ENCODE measurements at regions not wholly inside any gene's neighbourhood (a gene's known extent, or its start where the extent isn't known, plus 50 kb on each side); places are given as distances from the start of the nearest gene placed in this dataset.

DNA sequence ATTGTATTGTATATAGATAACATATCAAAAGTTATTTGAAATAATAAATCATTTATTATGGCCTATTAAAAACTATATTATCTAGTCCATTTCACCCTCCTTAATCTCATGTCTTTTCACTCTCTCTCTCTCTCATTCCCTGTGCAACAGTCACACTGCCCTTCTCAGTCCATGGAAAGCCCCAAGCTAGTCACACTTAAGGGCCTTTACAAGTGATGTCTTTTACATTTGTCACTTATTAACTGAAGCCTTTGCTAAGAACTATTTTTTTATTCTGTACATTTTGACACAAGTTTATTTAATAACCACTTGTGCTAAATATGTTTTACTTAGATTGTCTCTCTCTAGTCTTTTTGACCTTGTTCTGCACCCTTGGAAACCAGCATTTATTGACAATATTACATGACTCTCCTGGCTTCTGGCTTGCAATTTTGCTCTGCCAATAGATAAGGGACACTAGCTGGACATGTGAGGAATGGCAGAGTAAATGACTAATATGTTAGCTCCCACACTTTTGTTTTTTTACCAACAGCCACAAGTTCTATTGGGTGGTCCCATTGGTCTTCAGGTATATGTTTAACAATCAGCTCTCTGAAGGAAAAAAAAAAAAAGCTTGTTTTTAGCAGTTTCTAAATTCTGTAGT lies 706.8 kb upstream of the POT1 start:
- Histone ChIP-seq H3K9me2 (ENCODE audit: insufficient read depth) (no peaks in the 10 kb centered on the region), H4K20me1 (ENCODE audit: insufficient read depth) (no peaks in the 10 kb centered on the region), H2AFZ (no peak overlapping the region), H3K4me2 (ENCODE audit: unreplicated experiment) (no peak overlapping the region), H3K27me3 (replicated peaks; ENCODE audit: insufficient read depth) (no peaks in the 10 kb centered on the region), H3K27ac (no peak overlapping the region), H3K4me1 (ENCODE audit: insufficient read depth) (no peaks in the 10 kb centered on the region), H3K9ac (no peak overlapping the region), H3K79me2 (ENCODE audit: insufficient read depth) (no peaks in the 10 kb centered on the region), H3K36me3 (ENCODE audit: low read depth) (no peaks in the 10 kb centered on the region), H3F3A (ENCODE audit: insufficient read depth) (no peaks in the 10 kb centered on the region), H3K9me3 (ENCODE audit: low read depth) (no peaks in the 10 kb centered on the region), H3K4me3 (no peak overlapping the region)
- in situ Hi-C loops (cut with MboI), result no loop called here
- no peak for DNase-seq
- TF ChIP-seq EZH2 (IDR thresholded peaks at IDR 0.05; ENCODE audit: insufficient read depth, poor library complexity, severe bottlenecking), result no peak
- no peak for TF ChIP-seq EZH2phosphoT487 (IDR thresholded peaks at IDR 0.05; ENCODE audit: insufficient read depth, low read depth)

DNA sequence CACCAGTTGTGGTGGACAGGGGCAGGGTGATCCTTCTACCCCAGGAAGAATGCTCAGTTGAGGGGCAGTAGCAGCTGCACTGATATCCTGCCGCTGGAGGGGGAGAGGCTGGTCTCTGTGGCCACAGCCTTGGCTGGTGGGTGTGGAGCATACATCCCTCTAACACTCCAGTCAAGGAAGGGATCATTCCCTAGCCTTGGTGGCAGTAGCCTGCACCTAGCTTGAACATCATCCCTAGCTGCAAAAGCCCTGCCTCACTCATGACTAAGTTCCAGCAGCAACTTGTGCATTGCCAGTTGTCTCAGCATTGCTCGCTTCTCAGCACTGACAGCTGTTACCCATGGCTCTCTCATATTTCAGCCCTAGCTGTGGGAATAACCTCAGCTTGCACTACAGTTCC lies 688.9 kb upstream of the POT1 start:
- no peak overlapping the region for H3K9ac ChIP-seq
- no peak overlapping the region for H3K4me3 ChIP-seq
- TF ChIP-seq EZH2phosphoT487 (IDR thresholded peaks at IDR 0.05; ENCODE audit: insufficient read depth, low read depth), result no peak
- TF ChIP-seq EZH2 (IDR thresholded peaks at IDR 0.05; ENCODE audit: insufficient read depth, poor library complexity, severe bottlenecking), result no peak
- H3K9me3 ChIP-seq (ENCODE audit: low read depth), result no peaks in the 10 kb centered on the region
- no peak for DNase-seq
- no peaks in the 10 kb centered on the region for H3K27me3 ChIP-seq (replicated peaks; ENCODE audit: insufficient read depth)
- H3F3A ChIP-seq (ENCODE audit: insufficient read depth), result no peaks in the 10 kb centered on the region
- no peaks in the 10 kb centered on the region for H3K4me1 ChIP-seq (ENCODE audit: insufficient read depth)
- no peaks in the 10 kb centered on the region for H3K36me3 ChIP-seq (ENCODE audit: low read depth)
- H3K9me2 ChIP-seq (ENCODE audit: insufficient read depth), result no peaks in the 10 kb centered on the region
- H3K4me2 ChIP-seq (ENCODE audit: unreplicated experiment), result no peak overlapping the region
- H4K20me1 ChIP-seq (ENCODE audit: insufficient read depth), result no peaks in the 10 kb centered on the region
- no peaks in the 10 kb centered on the region for H3K79me2 ChIP-seq (ENCODE audit: insufficient read depth)
- no peak overlapping the region for H2AFZ ChIP-seq
- H3K27ac ChIP-seq, result no peak overlapping the region
- WGBS, 2 experiments (ENCODE audit: low coverage in 1 of 2, low lambda C conversion rate in 2 of 2, missing lambda C conversion rate in 2 of 2), result 8 to 19% methylated on average over 2 of the region's 2 CpGs
- in situ Hi-C loops (cut with MboI), result no loop called here

DNA sequence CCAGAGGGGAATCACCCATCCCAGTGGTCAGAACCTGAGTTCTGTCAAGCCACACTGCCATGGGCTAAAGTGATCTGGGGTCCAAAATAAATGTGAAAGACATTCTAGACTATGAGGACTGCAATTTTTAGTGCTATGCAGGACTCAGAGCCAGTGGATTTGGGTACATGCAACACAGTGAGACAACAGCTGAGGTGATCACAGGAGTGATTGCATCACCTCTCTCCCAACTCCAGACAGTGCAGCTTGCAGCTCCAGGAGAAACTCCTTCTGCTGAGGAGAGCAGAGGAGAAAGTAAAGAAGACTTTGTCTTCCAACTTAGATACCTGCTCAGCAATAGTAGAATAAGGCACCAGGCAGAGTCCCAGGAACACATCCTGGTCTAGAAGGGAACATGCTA lies 682.0 kb upstream of the POT1 start:
- H3K4me3 ChIP-seq, result no peak overlapping the region
- TF ChIP-seq EZH2 (IDR thresholded peaks at IDR 0.05; ENCODE audit: insufficient read depth, poor library complexity, severe bottlenecking) (no peak), EZH2phosphoT487 (IDR thresholded peaks at IDR 0.05; ENCODE audit: insufficient read depth, low read depth) (no peak)
- no peak overlapping the region for H3K4me2 ChIP-seq (ENCODE audit: unreplicated experiment)

GRCh38 chr7:125606671-125607070 lies 677.0 kb upstream of the POT1 start:
- Histone ChIP-seq H3K27me3 (replicated peaks; ENCODE audit: insufficient read depth) (no peaks in the 10 kb centered on the region), H3K27ac (no peak overlapping the region), H3K36me3 (ENCODE audit: low read depth) (no peaks in the 10 kb centered on the region), H3K9ac (no peak overlapping the region), H3K4me1 (ENCODE audit: insufficient read depth) (no peaks in the 10 kb centered on the region), H2AFZ (no peak overlapping the region), H3F3A (ENCODE audit: insufficient read depth) (no peaks in the 10 kb centered on the region), H3K9me2 (ENCODE audit: insufficient read depth) (no peaks in the 10 kb centered on the region), H4K20me1 (ENCODE audit: insufficient read depth) (no peaks in the 10 kb centered on the region), H3K9me3 (ENCODE audit: low read depth) (no peaks in the 10 kb centered on the region), H3K4me3 (no peak overlapping the region), H3K79me2 (ENCODE audit: insufficient read depth) (no peaks in the 10 kb centered on the region), H3K4me2 (ENCODE audit: unreplicated experiment) (no peak overlapping the region)
- in situ Hi-C loops (cut with MboI), result no loop called here
- 8 to 11% methylated on average over 3 of the region's 3 CpGs for WGBS, 2 experiments (ENCODE audit: low coverage in 1 of 2, low lambda C conversion rate in 2 of 2, missing lambda C conversion rate in 2 of 2)
- TF ChIP-seq EZH2 (IDR thresholded peaks at IDR 0.05; ENCODE audit: insufficient read depth, poor library complexity, severe bottlenecking) (no peak), EZH2phosphoT487 (IDR thresholded peaks at IDR 0.05; ENCODE audit: insufficient read depth, low read depth) (no peak)
- DNase-seq, result no peak

More for the DNA sequence above, 682.0 kb upstream of the POT1 start:
- no peaks in the 10 kb centered on the region for H3K9me2 ChIP-seq (ENCODE audit: insufficient read depth)
- no peaks in the 10 kb centered on the region for H3F3A ChIP-seq (ENCODE audit: insufficient read depth)
- no peaks in the 10 kb centered on the region for H3K27me3 ChIP-seq (replicated peaks; ENCODE audit: insufficient read depth)
- H3K9ac ChIP-seq, result no peak overlapping the region
- no peaks in the 10 kb centered on the region for H3K9me3 ChIP-seq (ENCODE audit: low read depth)
- H3K4me1 ChIP-seq (ENCODE audit: insufficient read depth), result no peaks in the 10 kb centered on the region
- H4K20me1 ChIP-seq (ENCODE audit: insufficient read depth), result no peaks in the 10 kb centered on the region
- no peak overlapping the region for H3K27ac ChIP-seq
- no peaks in the 10 kb centered on the region for H3K36me3 ChIP-seq (ENCODE audit: low read depth)
- no peak for DNase-seq
- in situ Hi-C loops (cut with MboI), result no loop called here
- no peaks in the 10 kb centered on the region for H3K79me2 ChIP-seq (ENCODE audit: insufficient read depth)
- H2AFZ ChIP-seq, result no peak overlapping the region

DNA sequence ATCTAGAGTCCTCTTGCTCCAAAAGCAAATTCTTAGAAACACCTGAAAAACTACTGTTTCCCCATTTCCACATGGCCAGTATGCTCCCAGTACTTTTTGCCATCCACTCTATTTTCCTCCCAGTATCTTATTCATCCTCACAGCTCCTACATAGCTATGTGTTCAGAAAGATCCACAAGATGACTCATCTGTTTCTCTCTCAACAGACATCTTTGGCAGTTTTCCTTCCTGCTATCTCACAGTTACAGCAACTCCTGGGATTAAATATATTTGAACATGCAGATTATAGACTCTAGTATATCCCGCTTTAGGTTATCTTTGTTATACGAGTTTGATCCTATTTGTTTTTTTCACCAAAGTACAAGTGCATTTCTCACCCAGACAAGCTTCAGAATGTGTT lies 675.6 kb upstream of the POT1 start:
- Histone ChIP-seq H3K27me3 (replicated peaks; ENCODE audit: insufficient read depth) (no peaks in the 10 kb centered on the region), H3K9me2 (ENCODE audit: insufficient read depth) (no peaks in the 10 kb centered on the region), H3K4me2 (ENCODE audit: unreplicated experiment) (no peak overlapping the region), H3F3A (ENCODE audit: insufficient read depth) (no peaks in the 10 kb centered on the region), H4K20me1 (ENCODE audit: insufficient read depth) (no peaks in the 10 kb centered on the region), H3K9ac (no peak overlapping the region), H3K36me3 (ENCODE audit: low read depth) (no peaks in the 10 kb centered on the region), H3K4me1 (ENCODE audit: insufficient read depth) (no peaks in the 10 kb centered on the region), H3K27ac (no peak overlapping the region), H3K9me3 (ENCODE audit: low read depth) (no peaks in the 10 kb centered on the region), H3K79me2 (ENCODE audit: insufficient read depth) (no peaks in the 10 kb centered on the region), H3K4me3 (no peak overlapping the region), H2AFZ (no peak overlapping the region)
- DNase-seq, result peak; percentile 0
- no peak for TF ChIP-seq EZH2 (IDR thresholded peaks at IDR 0.05; ENCODE audit: insufficient read depth, poor library complexity, severe bottlenecking)
- no peak for TF ChIP-seq EZH2phosphoT487 (IDR thresholded peaks at IDR 0.05; ENCODE audit: insufficient read depth, low read depth)
- in situ Hi-C loops (cut with MboI), result no loop called here
- 20 to 38% methylated on average over 2 of the region's 2 CpGs for WGBS, 2 experiments (ENCODE audit: low coverage in 1 of 2, low lambda C conversion rate in 2 of 2, missing lambda C conversion rate in 2 of 2)
